ENCODE measurements at regions not wholly inside any gene's neighbourhood (a gene's known extent, or its start where the extent isn't known, plus 50 kb on each side); places are given as distances from the start of the nearest gene placed in this dataset.

- no peak for DNase-seq
Measured at GRCh38 chr2:19029655-19030054, 328.8 kb downstream of the OSR1 start.

GRCh38 chr2:19028587-19029375, 329.6 kb downstream of the OSR1 start:
- DNase-seq: no peak

GRCh38 chr2:19027626-19028025, 330.8 kb downstream of the OSR1 start:
- no peak for DNase-seq

- no peak for DNase-seq
Measured at GRCh38 chr2:19026261-19026660, 332.2 kb downstream of the OSR1 start.

GRCh38 chr2:19022334-19022733, 336.1 kb downstream of the OSR1 start:
- DNase-seq: no peak

- DNase-seq: no peak
Measured at GRCh38 chr2:19021721-19022120, 336.7 kb downstream of the OSR1 start.

- DNase-seq: no peak
Measured at GRCh38 chr2:19021100-19021476, 337.3 kb downstream of the OSR1 start.

GRCh38 chr2:19020144-19021099, 338.0 kb downstream of the OSR1 start:
- DNase-seq: no peak

- DNase-seq: no peak
Measured at GRCh38 chr2:19009510-19009909, 348.9 kb downstream of the OSR1 start.

- DNase-seq: no peak
Measured at GRCh38 chr2:19003554-19003953, 354.9 kb downstream of the OSR1 start.

GRCh38 chr2:19000776-19001175, 357.6 kb downstream of the OSR1 start:
- no peak for DNase-seq

GRCh38 chr2:18999198-18999597, 359.2 kb downstream of the OSR1 start:
- no peak for DNase-seq

- DNase-seq: no peak
Measured at GRCh38 chr2:18998491-18998890, 359.9 kb downstream of the OSR1 start.

GRCh38 chr2:18993756-18994338, 364.6 kb downstream of the OSR1 start:
- DNase-seq: no peak

- DNase-seq: no peak
Measured at GRCh38 chr2:18991177-18992168, 366.9 kb downstream of the OSR1 start.

- DNase-seq: no peak
Measured at GRCh38 chr2:18988631-18989232, 369.7 kb downstream of the OSR1 start.

GRCh38 chr2:18987592-18988073, 370.8 kb downstream of the OSR1 start:
- no peak for DNase-seq

- DNase-seq: no peak
Measured at GRCh38 chr2:18987016-18987415, 371.4 kb downstream of the OSR1 start.

- no peak for DNase-seq
Measured at GRCh38 chr2:18986046-18986445, 372.4 kb downstream of the OSR1 start.

- DNase-seq: no peak
Measured at GRCh38 chr2:18980786-18981430, 377.5 kb downstream of the OSR1 start.
